ENCODE measurements at regions not wholly inside any gene's neighbourhood (a gene's known extent, or its start where the extent isn't known, plus 50 kb on each side); places are given as distances from the start of the nearest gene placed in this dataset.

DNA sequence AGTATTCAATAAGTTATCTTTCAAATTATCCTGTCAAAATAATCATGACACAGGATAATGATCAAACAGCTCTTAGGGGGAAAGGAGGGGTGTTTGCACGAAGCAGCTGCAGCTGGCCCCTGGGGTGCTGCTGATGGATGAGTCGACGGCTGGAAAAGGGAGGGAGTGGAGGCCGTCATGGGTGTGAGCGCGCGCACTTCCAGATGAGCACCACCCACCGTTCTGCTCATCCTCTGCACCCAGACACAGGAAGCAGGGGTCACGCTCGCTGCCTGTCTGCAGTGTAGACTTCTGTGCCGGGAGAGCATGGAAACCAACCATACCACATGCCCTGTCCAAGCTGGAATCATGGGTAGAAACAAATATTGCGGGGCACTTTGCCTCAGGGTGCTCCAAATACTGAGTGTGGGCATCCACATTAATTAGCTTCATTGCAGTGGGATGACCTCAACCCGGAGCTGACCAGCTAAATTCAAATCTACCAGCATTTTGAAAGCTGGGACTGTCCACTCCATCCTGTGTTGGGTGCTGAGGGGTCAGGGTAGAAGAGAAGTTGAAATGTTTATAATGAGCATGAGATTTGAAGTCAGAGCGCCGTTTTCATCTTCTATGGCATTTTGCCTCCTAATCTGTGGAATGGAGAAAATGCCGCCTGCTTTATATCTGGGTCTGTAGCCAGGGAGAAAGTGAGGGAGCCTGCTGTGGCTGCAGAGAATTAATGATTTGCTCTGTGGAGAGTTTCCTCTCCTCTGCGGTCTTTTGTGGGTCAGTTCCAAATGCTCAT, 802.4 kb downstream of the TBC1D22A start:
- in situ Hi-C loops (cut with MboI; ENCODE audit: low sequenced_read_pairs): no loop called here

DNA sequence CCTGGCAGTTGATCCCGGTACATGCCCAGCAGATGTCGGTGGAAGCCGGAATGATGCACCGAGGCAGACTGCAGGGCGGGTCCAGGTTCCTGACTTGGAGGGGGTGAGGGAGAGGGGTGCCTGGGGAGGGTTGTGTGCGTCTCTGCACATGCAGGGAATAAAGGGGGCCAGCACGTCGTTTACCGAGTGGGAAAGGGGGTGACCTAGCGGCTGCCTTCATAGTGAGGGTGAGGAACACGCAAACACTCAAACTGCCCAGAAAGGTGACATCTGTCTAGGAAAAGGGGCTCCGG, 801.7 kb downstream of the TBC1D22A start:
- in situ Hi-C loops (cut with MboI; ENCODE audit: low sequenced_read_pairs): no loop called here

DNA sequence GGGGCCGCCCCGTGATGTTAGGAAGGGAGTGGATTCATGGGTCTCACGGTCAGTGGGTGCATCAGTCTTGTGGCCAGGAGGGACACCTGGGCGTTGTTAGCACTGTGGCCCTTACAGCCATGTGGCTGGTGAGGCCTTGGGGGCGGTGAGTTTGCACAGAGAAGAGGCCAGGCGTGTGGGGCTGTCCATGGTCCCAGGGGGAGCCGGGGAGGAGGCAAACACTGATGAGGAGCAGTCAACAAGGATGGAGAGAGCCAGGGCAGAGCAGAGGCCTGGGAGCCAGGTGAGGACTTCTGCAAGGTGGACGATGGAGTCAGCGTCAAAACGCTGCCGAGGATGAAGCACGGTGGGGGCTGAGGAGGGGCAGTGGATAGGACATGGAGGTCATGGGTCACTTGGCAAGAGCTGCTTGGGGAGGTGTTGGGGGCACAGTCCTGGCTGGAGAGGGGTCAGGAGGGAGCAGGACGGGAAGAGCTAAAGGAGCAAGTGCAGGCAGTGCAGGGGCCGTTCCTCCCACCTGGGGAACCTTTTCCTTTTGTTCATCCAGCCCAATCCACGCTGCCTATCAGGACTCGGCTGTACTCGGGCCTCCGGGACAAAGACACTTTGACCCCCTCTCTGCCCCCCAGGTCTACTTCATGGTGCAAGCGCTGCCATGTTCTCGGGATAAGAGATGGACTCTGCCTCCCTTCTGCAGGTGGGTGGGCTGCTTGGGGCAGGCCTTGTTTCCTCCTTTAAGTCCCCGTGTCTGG, 801.1 kb downstream of the TBC1D22A start:
- in situ Hi-C loops (cut with MboI; ENCODE audit: low sequenced_read_pairs): no loop called here

DNA sequence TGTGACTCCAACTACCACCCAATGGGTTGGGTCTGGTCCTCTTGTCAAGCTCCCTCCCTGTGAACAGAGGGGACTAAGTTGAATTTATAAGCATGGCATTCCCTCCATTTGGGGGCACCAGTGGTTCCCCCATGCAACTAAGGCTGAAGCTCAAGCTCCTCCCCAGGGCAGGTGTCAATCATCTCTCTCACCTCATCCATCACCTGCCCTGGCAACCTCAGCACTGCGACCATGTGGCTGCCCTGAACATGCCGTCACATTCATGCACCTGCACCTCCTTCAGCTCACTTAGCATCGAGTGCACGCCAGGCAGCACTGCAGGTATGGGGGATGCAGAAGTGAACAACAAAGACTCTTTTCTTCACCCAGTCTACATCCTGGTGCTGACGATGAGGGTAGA, 799.3 kb downstream of the TBC1D22A start:
- in situ Hi-C loops (cut with MboI; ENCODE audit: low sequenced_read_pairs): no loop called here

DNA sequence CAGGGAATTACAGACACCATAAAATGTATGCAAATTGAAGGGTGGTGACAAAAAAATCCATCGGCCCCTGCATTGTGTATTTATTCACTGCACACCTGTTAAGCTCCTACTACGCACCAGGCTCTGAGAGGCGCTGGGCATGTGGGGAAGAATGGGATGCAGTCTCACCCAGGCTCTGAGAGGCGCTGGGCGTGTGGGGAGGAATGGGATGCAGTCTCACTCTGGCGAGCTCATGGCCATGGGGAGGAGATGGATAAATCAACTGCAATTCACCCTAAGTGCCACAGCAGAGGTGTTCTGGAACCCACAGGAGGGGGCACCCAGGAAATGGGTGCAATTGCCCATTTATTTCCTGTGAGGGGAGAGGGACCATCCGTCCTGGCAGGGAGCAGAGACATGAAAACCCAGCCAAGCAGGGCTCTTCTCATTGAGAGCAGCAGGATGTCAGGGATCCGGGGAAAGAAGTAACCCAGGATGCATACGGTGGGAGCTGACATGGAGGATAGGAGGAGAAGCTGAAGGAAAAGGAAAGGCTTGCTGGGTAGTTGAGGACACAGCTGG, 798.7 kb downstream of the TBC1D22A start:
- in situ Hi-C loops (cut with MboI; ENCODE audit: low sequenced_read_pairs): no loop called here

DNA sequence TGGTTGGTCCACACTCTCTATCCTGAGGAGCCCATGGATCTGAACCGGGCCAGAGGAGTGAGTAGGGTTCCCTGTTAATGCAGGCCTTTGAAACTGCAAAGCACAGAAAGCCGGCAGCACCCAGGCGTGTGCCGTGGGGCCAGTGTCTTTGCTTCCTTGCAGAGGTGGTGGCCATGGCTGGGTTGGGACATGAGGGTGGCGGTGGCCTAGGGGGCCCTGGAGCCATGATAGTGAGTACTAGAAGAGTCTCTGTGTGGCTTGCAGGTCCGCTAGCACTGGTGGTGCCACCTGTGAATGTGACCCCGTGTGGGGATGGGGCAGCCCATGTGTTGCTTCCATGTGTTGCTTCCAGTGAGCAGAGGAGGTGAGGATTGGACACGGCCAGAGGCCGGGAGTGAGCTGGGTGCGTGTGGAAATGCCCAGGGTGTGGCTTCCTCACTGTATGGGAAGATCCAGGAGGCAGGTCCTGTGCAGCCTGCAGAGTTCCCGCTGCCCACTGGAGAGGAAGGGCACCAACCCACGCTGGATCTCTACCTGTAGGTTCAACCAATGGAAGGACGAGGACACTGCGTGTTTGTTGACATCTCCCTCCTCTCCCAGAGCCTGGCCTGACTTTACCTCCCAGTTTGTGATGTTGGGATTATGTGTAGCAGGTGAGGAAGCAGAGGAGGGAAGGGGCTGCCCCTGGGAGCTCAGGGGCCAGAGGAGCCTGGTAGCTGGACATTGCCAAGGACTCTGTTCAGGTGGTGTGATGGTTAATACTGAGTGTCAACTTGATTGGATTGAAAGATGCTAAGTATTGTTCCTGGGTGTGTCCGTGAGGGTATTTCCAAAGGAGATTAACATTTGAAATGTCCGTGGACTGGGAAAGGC, 796.6 kb downstream of the TBC1D22A start:
- in situ Hi-C loops (cut with MboI; ENCODE audit: low sequenced_read_pairs): no loop called here

DNA sequence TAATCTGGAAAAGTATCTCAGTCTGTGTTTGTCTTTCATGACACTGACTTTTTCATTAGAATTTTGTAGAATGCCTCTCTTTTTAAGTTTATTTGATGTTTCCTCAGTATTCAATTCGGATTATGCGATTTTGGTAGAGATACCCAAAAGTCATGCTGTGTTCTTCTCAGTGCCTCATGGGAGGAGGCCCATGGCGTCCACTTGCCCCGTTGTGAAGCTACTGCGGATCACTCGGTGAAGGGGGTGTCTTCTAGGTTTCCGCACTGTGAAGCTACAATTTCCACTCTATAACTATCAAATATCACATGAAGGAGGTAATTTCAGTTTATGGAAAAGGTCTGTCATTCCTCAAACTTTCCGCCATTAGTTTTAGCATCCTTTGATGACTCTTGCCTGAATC, 794.0 kb downstream of the TBC1D22A start:
- in situ Hi-C loops (cut with MboI; ENCODE audit: low sequenced_read_pairs): no loop called here

DNA sequence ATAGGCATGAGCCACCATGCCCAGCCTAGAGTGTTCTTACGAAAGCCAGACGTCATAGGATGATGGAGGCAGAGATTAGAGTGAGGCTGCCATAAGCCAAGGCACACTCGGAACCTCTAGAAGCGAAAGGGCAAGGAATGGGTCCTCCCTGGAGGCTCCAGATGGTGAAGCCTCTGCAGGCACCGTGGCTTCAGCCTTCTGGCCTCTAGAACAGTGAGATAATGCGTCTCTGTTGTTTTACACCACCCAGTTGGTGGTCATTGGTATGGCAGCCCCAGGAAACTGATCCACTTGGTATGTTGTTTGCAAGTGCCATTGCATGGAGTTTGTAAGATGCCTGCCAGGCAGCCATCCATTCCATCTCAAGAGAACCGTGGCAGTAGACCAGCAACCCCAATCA, 791.0 kb downstream of the TBC1D22A start:
- in situ Hi-C loops (cut with MboI; ENCODE audit: low sequenced_read_pairs): no loop called here

DNA sequence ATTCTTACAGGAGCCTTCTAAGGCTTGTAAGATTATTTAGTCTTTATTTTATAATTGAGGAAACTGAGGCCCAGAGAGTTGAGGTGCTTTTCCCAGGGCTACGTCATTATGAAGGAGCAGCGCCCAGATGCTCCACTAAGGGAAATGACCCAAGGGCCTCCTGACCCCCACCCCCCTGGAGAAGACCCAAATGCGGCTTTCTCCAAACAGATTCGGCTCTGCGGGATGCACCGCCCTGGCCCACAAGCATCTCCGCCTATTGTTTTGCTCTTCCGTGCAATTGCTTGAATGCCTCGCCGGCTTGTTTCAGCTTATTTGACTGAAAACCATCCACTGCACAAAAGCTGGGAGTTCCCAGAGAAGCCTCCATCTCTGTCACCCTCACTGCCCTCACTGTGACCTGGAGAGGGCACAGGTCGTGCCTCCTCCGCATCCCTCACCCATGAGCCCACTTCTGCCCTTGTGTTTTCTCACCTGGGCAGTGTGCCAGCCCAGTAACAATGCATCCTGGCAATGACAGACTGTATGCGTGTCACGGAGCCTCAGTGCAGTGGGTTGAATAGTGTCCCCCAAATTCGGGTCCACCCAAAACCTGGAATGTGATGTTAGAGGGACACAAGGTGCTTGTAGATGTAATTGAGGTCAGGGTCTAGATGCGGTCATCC, 790.2 kb downstream of the TBC1D22A start:
- in situ Hi-C loops (cut with MboI; ENCODE audit: low sequenced_read_pairs): no loop called here

DNA sequence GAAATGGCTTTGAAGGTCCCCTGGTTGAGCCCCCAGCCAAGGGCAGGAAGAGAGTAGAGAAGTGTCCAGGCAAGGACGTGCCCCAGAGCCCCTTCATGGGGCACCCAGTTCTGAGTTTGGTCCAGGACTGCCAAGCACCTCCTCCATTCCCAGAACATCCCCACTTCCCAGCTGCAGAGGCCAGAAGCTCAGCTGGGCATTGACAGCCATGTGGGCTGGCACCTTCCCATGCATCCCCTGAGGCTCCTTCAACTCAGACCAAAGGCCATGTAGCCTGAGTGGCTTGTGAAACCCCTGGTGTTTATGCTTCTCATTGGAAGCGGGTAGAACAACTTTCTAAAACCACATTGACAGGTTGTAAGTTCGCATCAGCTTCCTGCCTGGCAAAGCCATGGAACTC, 789.6 kb downstream of the TBC1D22A start:
- in situ Hi-C loops (cut with MboI; ENCODE audit: low sequenced_read_pairs): no loop called here

DNA sequence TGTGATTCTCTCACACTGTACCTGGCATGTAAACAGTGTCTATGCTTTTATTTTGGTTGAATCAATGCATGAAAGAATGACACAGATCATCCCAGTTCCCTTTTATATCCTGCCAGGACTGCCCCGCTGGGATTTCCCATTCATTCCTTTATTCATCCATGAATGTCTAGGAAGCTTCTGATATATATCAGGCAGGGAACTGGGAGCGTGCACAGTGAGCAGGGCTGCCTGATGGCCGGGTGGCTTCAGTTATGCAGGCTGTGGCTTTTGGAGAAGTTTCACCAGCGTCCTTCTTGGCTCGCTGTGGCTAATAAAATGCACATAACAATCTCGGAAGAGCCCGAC, 789.0 kb downstream of the TBC1D22A start:
- in situ Hi-C loops (cut with MboI; ENCODE audit: low sequenced_read_pairs): no loop called here

DNA sequence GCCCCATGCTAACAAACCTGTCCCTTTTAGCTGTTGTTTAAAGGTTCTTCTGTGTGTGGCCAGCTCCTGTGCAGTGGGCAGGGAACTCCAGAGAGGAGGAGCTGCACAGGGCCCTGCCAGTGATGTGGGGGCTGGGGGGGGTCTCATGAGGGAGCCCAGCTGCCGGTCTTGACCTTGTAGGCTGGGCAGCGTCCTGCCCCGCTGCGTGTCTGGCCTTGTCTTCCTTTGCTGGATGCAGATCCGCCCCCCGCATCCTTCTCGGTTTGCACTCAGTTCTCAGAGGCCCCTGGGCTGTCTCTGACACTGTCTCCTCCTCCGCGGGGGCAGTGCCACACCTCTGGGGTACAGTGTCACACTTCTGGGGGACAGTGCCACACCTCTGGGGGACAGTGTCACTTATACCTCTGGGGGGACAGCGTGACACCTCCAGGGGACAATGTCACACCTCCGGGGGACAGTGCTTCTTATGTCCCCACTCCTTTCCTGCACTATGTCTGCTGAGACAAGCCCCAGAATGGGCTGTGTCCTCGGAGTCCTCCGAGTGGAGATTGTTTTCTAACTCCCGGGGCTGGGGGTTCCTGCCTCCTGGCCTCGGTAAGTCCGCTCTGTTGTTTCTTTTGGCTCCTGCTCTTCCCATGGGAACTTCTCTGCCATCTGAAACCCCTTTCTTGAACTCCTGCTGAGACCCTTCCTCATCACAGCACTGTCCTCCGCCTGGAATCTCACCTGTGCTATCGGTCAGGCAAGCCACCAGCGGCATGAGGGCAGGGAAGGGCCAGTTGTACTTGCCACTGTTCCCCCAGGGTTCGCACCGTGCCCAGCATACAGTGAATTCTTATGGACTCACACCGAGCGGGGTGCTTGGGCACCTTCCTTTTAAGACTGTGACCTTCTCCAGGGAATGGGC, 788.3 kb downstream of the TBC1D22A start:
- in situ Hi-C loops (cut with MboI; ENCODE audit: low sequenced_read_pairs): no loop called here

DNA sequence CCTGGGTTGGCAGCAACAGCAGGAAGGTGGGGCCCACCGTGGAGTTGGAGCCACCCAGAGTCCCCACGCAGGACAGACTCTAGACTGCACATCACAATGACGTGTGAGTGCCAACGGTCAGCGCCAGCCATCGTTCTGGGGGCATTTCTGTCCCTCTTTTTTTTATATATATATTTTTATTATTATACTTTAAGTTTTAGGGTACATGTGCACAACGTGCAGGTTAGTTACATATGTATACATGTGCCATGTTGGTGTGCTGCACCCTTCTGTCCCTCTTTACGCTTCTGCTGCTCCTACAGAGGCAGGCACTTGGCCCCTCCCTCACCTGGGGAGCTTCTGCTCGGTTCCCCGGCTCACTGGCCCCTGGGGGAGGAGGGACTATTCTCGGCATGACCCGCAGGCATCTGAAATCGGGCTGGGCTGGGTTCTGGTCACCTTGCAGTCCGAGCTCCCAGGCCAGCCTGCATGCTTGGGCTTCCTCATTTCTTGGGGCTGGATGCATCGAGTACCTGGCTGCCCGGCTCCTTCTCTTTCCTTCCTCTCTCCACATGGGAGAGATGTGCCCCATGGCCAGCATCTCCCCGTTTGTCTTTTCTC, 787.4 kb downstream of the TBC1D22A start:
- in situ Hi-C loops (cut with MboI; ENCODE audit: low sequenced_read_pairs): no loop called here

DNA sequence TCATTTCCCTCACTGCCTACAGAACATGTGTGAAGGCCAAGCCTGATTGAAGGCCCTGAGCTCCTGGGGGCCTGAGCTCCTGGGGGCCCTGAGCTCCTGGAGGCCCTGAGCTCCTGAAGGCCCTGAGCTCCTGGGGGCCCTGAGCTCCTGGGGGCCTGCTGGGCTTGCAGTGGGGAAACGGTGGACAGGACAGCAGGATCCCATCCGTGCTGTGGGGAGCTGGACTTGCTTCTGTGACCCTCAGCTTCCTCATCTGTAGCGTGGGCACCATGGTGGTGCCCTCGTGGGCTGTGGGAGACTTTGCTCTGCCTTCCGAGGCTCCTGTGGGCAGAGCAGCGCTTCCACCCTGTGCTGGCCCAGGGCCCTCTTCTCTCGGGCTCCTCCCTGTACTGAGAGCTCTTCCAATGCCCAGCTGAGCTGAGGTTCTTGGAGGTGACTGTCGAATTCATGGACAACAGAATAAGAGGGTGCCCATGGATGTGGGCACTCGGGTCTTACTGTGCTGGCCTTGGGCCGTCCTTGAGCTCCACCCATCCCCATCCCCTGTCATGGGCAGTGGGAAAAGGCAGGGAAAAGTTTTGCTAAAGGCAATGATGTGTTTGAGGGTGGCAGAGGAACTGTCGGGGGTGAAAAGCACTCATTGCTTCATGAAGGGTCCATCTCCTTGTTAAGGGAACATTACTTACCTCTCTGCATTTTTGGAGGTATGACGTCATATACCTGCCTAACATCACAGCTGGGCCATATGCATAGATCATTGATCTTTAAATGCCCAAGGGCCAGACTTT, 786.7 kb downstream of the TBC1D22A start:
- in situ Hi-C loops (cut with MboI; ENCODE audit: low sequenced_read_pairs): no loop called here

DNA sequence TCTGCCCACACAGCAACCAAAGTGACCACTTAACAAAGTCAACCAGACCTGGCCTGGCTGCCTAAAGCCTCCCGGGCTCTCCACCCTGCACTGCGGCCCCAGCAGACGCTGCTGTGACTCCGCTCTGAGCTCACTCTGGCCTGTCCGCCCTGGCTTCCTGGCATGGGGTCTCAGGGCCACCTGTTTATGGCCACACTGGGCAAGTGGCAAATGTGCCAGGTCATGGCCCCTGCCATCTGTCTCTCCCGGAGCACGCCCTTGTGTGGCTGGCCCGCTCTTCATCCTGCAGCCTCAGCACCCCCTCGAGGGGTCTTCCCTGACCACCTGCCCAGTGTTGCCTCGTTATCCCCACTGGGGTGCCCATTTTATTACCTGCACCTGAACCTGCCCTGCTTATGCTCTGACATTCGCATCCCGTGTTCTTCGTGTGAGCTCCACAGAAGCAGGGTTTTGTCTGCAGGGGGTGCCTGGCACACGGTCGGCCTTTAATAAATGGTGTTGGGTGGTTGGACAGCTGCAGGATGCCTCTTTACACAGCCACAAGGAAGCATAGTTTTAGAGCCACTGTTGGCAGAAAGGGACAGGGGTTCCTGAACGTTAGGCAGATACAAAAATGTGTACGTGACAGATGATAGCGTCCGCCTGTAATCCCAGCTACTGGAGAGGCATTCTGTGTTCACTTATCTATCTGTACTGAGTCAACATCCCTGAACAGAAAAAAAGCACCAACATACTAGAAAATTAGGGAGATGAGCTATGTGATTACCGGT, 785.6 kb downstream of the TBC1D22A start:
- in situ Hi-C loops (cut with MboI; ENCODE audit: low sequenced_read_pairs): no loop called here

DNA sequence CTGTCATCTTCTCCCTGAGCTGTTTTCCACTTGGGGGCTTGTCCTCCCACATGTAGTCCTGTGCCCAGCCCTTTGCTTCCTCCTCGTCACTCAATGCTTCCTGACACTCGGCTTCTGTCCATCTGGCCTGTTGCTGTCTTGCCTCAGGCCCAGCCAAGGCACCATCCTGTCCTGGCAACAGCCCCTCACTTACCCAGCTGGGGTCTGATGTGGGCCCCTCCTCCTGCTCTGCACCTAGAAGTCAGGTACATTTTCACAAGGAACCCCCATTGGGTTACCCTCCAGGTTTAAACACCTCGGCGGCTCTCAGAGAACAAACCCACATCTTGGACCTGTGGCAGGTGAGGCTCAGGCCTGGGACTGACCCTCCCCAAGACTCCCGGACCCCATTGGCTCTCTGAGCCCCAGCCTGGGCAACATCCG, 784.8 kb downstream of the TBC1D22A start:
- in situ Hi-C loops (cut with MboI; ENCODE audit: low sequenced_read_pairs): no loop called here

DNA sequence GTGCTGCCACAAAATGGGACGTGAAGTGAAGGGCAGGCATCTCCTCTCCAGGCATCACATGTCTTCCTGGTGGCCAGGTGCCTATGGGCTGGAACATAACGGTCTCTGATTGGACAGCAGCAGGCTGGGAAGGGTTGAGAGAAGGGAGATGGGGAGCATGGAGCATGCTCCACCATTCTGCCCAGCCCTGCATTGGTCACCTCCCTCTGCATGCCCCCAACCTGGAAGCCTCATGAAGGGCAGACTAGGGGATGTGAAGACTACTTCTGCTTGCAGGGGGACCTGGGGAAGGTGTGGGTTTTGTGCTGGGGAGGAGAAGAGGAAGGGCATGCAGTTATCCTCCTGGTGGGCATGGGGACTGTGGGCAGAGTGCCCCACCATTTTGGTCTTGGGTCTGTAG, 782.2 kb downstream of the TBC1D22A start:
- in situ Hi-C loops (cut with MboI; ENCODE audit: low sequenced_read_pairs): no loop called here

DNA sequence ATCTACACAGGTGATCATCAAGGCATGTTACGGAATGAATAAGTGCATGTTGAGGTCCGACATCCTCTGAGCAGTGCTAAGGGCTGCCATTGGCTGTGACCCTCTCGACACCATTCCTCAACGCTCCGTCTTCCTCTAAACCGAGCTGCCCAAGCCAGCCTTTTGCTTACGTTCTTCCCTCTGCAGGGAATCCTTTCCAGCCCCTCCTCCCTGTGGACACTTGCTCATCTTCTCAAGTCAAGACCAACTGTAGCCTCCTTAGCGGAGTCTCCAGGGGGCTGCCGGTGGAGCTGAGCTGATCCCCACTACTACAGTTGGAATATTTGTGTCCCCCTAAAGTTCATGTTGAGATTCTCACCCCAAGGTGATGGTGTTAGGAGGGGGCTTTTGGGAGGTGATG, 781.0 kb downstream of the TBC1D22A start:
- in situ Hi-C loops (cut with MboI; ENCODE audit: low sequenced_read_pairs): no loop called here
